GM18511 (cell line): ENCODE measurements at regions not wholly inside any gene's neighbourhood (a gene's known extent, or its start where the extent isn't known, plus 50 kb on each side); places are given as distances from the start of the nearest gene placed in this dataset.
"Not testable (repeated sequence)": the region's sequence is repeated elsewhere in the genome, so short reads cannot be mapped to it uniquely, and the experiment has no call there.

Experiments used
- ATAC-seq: cut with Tn5 transposase; IDR thresholded peaks from one replicate; pipeline ENCODE4 v1.9.1; 2021; ENCODE audit warnings: mild to moderate bottlenecking, moderate library complexity; ENCODE audit not compliant: unreplicated experiment

- no peak for ATAC-seq
Observed at GRCh38 chr11:57871231-57871630, 109.6 kb downstream of the CTNND1 start.

DNA sequence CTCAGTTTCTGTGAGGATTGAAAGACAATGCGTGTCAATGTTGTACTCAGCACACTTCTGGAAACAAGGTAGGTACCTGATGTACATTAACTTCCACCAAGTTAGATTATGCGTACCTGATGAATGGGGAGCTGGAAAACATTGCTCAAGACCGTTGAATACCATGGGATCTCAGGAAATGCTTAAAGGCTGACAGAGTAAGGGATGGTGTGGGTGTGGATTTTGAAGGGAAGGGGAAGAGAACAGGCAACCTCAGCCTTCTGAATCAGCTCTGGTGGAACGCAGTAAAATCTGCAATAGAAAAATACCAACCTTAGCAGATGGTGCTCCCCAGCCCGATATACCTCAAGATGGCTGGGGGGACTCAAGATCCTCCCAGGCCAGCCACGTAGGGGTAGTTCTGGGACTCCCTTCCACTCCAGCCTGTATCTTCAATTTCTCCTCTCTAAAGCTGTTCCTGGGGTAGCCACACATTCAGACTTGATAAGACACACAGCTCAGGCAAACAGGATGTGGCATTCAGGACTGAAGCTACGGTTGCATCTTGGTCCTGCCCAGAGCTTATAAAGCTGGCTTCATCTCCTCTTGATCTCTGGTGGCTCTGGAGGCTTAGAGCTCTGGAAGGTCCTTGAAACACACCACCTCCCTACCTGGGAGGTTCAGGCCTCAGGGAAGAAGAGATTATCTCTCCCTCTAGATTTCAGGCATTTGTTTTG lies 111.8 kb downstream of the CTNND1 start:
- ATAC-seq, result no peak

DNA sequence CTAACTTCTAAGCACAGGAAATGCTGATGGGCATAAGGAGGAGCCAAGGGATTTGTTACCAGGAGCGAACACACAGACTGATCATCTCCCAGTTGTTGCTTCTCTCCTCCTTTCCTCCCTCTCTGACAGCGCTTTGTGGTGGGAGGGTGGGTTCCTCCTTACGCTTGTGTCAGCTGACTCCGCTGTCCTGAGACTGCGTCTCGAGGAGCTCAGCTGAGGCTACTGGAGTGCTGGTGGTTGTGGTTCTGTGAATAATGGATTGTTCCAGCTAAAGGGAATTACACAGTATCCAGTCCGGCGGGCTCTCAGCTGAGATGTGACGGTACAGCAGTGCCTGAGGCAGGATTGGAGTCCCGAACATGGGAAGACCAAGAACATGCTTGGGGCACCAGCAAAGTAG lies 113.4 kb downstream of the CTNND1 start:
- no peak for ATAC-seq

- ATAC-seq, result no peak
Observed at GRCh38 chr11:57881647-57882046, 120.0 kb downstream of the CTNND1 start.

- ATAC-seq, result no peak
Observed at GRCh38 chr11:57883630-57884029, 122.0 kb downstream of the CTNND1 start.

- no peak for ATAC-seq
Observed at GRCh38 chr11:57885298-57886050, 123.9 kb downstream of the CTNND1 start.

- ATAC-seq, result no peak
Observed at GRCh38 chr11:57888386-57888785, 126.8 kb downstream of the CTNND1 start.

DNA sequence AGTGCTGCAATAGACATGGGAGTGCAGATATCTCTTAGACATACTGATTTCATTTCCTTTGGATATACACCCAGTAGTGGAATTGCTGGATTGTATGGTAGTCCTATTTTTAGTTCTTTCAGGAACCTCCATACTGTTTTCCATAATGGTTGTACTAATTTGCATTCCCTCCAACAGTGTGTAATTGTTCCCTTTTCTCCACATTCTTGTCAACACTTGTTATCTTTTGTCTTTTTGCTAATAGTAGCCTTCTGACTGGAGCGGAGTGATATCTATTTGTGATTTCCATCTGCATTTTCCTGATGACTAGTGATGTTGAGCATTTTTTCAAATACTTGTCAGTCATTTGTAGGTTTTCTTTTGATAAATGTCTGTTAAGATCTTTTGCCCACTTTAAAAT lies 128.9 kb downstream of the CTNND1 start:
- no peak for ATAC-seq

DNA sequence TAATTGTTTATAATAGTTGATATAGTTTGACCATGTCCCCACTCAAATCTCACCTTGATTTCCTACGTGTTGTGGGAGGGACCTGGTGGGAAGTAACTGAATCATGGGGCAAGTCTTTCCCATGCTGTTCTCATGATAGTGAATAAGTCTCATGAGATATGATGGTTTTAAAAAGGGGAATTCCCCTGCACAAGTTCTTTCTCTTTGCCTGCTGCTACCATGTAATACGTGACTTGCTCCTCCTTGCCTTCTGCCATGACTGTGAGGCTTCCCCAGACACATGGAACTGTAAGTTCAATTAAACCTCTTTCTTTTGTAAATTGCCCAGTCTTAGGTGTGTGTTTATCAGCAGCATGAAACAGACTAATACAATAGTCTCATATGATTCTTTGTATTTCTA lies 130.5 kb upstream of the OR9Q1 start:
- not testable (repeated sequence) for ATAC-seq

- no peak for ATAC-seq
Observed at GRCh38 chr11:57896361-57897145, 127.1 kb upstream of the OR9Q1 start.

GRCh38 chr11:57899378-57899777 lies 124.3 kb upstream of the OR9Q1 start:
- ATAC-seq, result no peak

- ATAC-seq, result no peak
Observed at GRCh38 chr11:57900320-57900719, 123.4 kb upstream of the OR9Q1 start.

- no peak for ATAC-seq
Observed at GRCh38 chr11:57901278-57901677, 122.4 kb upstream of the OR9Q1 start.

DNA sequence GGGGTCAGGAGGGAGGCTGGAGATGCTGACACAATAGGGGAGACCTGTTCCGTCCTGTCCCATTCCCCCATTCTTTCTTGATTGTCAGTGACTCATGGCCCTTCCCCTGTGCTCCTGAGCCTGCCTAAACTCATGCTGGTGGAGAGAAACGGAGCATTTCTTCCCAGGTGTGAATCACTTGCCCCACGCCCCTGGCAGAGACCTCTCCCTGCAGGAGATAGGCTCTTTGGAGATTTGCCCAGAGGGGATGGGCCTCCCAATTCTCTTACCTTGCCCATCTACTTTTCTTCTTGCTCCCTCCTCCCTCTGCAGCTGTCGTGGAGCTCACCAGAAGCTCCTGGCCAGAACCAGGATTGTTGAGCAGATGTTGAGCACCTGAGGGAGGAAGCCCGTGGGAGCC lies 121.9 kb upstream of the OR9Q1 start:
- no peak for ATAC-seq

DNA sequence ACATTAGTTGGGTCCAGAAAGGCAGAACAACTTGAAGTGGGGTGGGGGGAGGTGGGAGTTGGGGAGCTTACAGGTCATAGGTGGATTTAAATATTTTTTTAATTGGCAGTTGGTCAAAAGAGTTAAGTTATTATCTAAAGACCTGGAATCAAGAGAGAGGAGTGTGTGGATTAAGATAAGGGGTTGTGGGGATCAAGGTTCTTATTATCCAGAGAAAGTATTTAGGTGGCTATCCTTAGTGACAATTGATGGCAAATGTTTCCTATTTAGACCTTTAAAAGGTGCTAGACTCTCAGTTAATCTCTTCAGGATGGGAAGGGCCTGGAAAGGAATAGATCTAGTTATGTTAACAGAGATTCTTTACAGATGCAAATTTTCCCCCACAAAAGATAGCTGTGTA lies 120.7 kb upstream of the OR9Q1 start:
- no peak for ATAC-seq

GRCh38 chr11:57903441-57904123 lies 120.1 kb upstream of the OR9Q1 start:
- ATAC-seq, result peak; percentile 76

- ATAC-seq, result no peak
Observed at GRCh38 chr11:57904376-57904775, 119.3 kb upstream of the OR9Q1 start.

DNA sequence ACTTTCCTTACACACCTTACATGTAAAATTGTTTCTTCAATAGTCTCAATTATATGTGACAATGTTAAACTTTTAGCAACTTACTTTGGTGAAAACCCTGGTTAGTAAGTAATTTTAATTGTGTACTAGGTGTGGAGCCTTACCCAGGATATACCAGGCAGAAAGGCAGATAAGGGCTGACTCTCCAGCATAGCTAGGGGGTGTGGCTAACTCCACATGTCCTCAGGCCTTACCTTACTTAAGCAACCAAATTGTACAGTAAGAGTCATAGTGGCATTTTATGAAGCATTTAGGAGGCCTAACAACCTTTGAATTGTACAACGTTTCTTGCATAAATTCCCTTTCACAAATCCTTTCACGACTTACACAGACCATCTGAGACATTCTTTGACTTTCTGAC lies 118.2 kb upstream of the OR9Q1 start:
- no peak for ATAC-seq

- ATAC-seq, result not testable (repeated sequence)
Observed at GRCh38 chr11:57908399-57908798, 115.3 kb upstream of the OR9Q1 start.

GRCh38 chr11:57911522-57911921 lies 112.2 kb upstream of the OR9Q1 start:
- ATAC-seq, result not testable (repeated sequence)
